GM23248 (cell line): ENCODE measurements at regions not wholly inside any gene's neighbourhood (a gene's known extent, or its start where the extent isn't known, plus 50 kb on each side); places are given as distances from the start of the nearest gene placed in this dataset.

ENCODE experiments used
- EZH2 ChIP-seq: fragments of 200-600 bp; sonication (generic); IDR thresholded peaks from 2 replicates; pipeline ENCODE4 v1.6.1; 2018; ENCODE audit warnings: antibody characterized with exemption, mild to moderate bottlenecking; ENCODE audit not compliant: insufficient read depth, poor library complexity, severe bottlenecking
- EZH2phosphoT487 ChIP-seq: fragments of 200-600 bp; sonication (generic); IDR thresholded peaks from 2 replicates; pipeline ENCODE4 v1.6.1; 2018; ENCODE audit warnings: antibody characterized with exemption, moderate library complexity, mild to moderate bottlenecking, low read depth; ENCODE audit not compliant: insufficient read depth

- TF ChIP-seq EZH2, result no peak
- TF ChIP-seq EZH2phosphoT487, result no peak
Measured at GRCh38 chr6:115191989-115192388, 849.2 kb upstream of the HS3ST5 start.
